HCEC 1CT (cell line): ENCODE measurements at regions not wholly inside any gene's neighbourhood (a gene's known extent, or its start where the extent isn't known, plus 50 kb on each side); places are given as distances from the start of the nearest gene placed in this dataset.
A peak's percentile ranks its signal among the peaks of the same experiment; 100 is the strongest.

ENCODE experiments used
- DNase-seq: peaks from one replicate; pipeline ENCODE4 v3.0.0-alpha.2; 2017

- peak; percentile 50 for DNase-seq
These were observed 268.9 kb upstream of the ATP2B1 start for GRCh38 chr12:89977405-89978085.

DNA sequence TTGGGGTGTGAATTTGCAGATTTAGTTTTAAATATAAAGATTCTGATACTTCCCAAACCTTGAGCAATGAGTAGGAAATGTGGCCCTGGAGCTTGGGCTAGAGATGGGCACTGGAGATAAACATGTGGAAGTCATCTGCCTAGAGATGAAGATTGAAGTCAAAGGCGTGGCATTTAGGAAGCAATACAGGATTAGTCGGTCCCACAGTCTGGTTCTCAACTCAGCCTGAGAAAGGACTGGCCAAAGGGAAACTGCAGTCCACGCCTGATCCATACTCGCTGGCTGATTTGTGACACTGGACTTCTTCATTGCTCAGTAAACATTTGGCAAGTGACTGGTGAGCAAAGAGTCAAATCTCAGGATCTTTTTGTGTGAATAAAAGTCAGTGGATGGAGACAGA lies 268.2 kb upstream of the ATP2B1 start:
- peak; percentile 19 for DNase-seq

DNA sequence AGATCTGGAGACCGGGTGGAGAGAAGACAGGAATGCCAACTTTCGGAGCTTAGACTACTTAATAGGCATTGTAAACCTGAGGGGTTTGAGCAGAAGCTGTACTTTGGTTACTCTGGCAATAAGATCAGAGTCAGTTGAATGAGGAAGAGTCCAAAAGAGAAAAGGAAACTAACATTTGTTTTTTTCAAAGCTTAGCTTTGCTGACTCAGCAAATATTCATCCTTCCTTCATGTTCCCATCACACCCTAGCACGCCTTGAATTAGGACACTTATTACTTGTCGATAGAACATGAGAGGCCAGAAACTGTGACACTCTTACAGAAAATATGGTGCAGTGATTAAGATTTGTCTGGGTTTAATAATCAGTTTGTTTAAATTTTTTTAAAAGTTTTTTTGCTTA lies 266.9 kb upstream of the ATP2B1 start:
- no peak for DNase-seq

- no peak for DNase-seq
These were observed 263.2 kb upstream of the ATP2B1 start for GRCh38 chr12:89971880-89972279.

GRCh38 chr12:89970722-89971121 lies 262.1 kb upstream of the ATP2B1 start:
- no peak for DNase-seq

DNA sequence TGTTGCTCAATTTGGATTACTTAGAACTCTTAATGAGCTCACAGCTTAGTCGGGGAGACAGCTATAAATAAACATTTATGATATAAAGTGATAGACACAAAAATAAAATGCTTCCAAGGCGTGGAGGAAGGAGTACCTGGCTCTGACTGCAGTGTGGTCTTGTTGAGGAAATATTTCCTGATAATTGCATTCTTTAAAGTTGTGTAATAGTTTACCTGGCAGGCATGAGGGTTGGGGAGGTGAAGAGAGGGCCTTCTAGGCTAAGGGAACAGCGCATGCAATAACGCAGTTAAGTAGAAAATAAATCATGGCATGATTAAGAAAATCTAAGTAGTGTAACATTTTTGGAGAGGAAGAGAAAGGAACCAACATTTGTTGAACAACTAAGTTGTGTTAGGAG lies 260.5 kb upstream of the ATP2B1 start:
- DNase-seq, result no peak

DNA sequence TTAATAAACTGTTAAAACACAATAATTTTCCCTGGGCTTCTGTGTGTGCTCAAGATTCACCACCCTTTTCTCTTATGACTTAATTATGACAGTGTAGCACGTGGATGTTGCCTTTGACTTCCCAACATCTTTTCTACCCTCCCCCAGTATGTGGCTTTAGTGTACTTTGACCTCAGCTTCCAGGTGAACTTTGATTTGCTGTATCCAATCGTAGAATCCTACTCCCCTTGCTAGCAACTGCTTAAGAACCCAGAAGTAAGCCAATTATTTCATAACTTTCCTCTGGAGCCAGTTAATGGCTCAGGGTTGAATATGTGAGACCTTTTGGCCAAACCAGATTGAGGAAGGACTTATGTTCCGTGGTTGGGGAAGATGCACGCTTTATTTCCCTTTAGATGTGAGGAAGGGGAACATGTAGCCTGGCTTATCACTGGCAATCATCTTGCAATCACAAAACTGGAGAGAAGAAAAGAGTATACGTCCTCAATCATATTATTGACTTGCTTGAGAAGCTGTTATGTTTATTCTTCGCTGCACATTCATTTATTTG lies 259.6 kb upstream of the ATP2B1 start:
- no peak for DNase-seq

GRCh38 chr12:89966495-89967240 lies 258.0 kb upstream of the ATP2B1 start:
- DNase-seq, result no peak

- no peak for DNase-seq
These were observed 257.4 kb upstream of the ATP2B1 start for GRCh38 chr12:89965993-89966392.

GRCh38 chr12:89962648-89963047 lies 254.0 kb upstream of the ATP2B1 start:
- peak; percentile 17 for DNase-seq

DNA sequence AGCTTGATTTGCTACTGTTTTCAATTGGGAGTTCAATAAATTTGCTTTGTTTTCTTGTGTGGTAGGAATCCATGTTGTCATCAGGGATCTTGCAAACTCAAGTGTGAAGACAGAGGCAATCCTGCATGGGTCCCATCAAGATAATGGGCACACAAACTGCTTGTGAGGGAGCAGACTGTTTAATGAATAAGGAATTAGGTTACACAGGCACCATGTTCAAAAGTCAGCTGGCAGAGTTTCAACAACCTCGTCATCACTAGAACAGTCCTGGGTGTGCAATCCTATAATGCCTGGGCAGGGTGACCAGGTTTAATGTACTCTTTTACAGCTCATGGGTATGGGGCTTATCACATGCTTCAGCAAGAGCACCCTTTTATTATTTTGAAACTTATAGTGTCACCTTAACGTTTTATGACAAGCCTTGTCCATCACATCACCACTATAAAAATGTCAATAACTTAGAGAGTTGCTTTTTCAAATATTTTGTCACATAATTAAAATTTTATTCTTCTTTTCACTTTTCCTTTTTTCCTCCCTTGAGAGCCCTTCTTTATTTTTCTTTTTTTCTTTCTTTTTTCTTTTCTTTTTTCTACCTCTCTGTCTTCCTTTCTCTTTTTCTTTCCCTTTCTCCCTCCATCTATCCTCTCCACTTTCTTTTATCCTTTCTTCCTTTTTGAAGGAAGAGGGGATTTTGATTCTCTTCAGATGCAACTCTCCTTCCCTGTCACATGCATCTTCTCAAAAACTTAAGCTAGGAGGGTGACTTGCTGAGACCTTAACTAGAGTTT lies 252.2 kb upstream of the ATP2B1 start:
- DNase-seq, result peak; percentile 62

DNA sequence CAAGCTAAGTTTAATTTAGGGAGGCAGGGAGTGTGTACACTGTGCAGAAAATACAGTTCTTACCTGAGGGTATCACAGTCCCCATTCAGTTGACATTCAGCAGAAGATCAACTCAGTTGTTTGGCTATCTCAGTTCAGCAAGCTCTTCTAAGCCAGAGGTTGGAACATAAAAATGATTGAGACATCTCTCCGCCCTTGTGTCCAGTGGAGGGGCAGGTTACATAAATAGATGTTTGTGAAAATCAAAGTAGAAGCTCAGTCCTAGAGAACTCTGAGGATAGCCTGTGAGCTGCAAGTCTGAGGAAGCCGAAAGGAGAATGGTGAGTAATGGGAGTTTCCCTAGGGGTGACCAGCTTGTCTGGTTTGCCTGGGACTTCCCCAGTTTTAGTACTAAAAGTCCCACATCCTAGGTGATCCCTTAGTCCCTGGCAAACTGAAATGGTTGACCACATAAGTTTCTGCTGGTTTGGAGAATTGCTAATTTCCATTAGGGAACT lies 251.4 kb upstream of the ATP2B1 start:
- peak; percentile 24 for DNase-seq

DNA sequence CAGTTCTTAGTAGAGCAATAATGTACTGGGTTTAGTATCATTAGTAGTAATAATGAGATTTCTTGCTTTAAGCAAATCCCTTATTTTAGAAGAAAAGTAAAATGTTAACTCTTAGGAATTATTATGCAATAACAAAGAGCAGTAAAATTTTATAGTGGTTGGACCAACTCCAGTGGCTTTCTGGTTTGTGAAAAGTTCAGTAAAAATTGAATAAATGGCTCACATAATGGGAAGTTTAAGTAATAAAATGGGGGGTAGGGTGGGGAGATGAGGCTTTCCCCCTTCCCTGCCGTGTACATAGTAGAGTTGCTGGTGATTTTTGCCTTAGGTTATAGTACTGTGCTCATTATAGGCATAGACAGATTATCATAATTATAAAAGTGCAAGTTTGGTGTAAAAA lies 250.5 kb upstream of the ATP2B1 start:
- no peak for DNase-seq

DNA sequence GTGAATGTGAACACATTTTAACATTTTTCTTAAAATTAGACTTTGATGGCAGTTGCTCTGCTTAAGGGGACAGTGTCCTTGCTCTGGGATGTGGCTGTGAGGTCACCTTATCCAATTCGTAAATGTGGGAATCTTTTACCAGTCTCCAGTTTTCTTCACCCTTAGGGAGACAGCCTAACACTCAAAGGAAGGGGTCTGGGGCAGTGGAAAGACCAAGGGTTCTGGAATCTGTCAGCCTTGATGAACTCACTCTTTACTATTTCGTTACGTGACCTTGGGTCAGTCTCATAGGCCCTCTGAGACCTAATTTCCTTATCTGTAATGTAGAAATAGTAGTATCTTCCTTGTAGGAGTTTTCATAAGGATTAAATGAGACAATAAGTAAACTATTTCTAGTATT lies 245.6 kb upstream of the ATP2B1 start:
- DNase-seq, result no peak

- no peak for DNase-seq
These were observed 243.0 kb upstream of the ATP2B1 start for GRCh38 chr12:89951694-89952060.

GRCh38 chr12:89951050-89951693 lies 242.5 kb upstream of the ATP2B1 start:
- peak; percentile 31 for DNase-seq

DNA sequence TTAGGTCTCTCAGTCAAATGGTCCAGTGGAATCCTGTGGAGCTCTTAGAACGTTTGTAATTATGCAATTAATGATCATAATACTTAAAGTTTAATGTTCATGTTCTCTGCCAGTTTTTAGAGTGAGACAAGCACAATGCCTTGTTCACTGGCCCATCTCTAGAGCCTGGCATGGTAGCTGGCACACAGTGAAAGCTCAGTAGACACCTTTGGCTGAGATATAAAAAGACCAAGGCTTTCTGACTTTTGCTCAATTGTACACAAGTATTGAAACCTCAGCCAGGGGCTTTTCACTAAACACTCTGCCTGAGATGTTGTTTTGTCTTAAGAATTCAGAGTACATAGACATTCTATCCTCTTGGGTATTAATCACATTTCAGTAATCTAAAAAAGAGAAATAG lies 241.8 kb upstream of the ATP2B1 start:
- DNase-seq, result no peak

DNA sequence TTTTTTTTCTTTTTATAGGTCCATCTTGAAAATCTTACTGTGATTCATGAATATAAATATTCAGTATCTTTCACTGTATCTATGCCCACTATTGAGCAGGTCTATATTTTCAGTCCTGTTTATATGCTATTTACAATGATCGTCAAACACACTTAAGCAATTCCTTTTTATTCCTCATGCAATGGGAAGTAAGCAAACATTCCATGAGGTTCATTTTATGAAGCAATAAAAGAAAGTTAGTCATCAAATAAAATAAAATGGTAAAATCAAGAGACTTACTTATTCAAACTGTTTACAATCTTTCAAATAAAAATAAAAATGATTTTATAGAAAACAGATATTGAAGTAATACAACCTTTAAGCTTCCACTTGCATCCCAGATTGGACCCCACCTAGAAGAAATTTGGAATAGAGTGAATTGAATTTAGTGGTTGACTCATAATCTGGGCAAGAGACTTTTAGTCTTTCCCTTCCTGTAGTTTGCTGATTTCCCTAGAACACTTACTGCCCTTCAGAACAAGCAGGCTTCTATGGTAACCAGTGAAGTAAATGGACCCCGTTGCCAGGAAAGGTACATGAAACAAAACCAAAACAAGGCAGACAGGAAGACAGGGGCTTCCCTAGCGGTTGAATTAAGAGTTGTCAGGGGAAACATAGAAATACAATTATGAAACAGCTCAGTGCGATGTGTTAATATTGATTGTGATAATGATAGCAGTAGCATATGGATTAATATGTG lies 241.0 kb upstream of the ATP2B1 start:
- DNase-seq, result peak; percentile 68

DNA sequence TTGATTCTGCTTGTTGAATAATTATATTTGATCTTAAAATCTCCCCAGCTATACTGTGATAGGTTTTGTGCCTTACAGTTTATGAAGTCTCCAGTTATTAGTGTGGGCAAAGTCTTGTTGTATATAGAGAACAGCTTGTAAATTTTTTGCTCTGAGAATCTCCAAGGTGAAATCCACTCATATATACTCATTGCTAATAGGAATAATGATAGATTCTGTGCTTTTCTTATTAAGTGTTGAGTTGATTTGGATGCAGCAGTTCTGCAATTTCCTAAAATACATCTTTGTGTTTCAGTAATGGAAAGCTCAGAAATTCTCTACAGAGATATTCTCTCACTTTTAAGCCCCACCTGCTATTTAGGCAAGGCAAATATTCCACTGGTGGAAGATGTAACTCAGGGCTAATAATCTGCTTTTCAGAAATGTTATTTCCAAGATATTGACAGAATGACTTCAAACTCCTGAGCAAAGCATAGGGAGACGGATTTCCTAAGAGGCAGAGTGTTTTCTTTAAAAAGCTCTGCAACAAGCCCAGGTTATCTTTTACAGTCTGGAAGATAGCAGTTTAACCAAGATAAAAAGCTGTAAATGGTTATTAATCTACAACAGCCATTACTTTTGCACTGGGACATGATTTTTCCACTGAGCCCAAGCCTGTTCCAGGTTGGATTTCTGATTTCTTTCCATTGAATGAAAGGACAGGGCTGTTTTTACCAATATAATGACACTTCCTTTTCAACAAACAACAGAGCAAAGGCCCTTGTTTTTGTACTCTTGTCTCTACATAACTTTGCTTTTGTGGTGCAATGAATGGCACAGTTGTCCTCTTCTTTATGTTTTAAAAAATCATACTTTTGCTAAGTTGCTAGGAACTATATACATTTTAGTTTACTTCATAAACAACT lies 239.9 kb upstream of the ATP2B1 start:
- DNase-seq, result no peak

- peak; percentile 93 for DNase-seq
These were observed 239.0 kb upstream of the ATP2B1 start for GRCh38 chr12:89947437-89948270.
